ENCODE measurements at regions not wholly inside any gene's neighbourhood (a gene's known extent, or its start where the extent isn't known, plus 50 kb on each side); places are given as distances from the start of the nearest gene placed in this dataset.

GRCh38 chrX:112306027-112306426, 223.5 kb upstream of the TRPC5 start:
- TF ChIP-seq CTCF (conservative IDR thresholded peaks at IDR 0.05; ENCODE audit: low read depth, low read length) = no peak
- DNase-seq (ENCODE audit: low read depth) = no peak

GRCh38 chrX:112279940-112280339, 197.4 kb upstream of the TRPC5 start:
- TF ChIP-seq CTCF (conservative IDR thresholded peaks at IDR 0.05; ENCODE audit: low read depth, low read length) = no peak
- no peak for DNase-seq (ENCODE audit: low read depth)
- H3K4me3 ChIP-seq (ENCODE audit: low read depth, low read length) = no peak overlapping the region

More at GRCh38 chrX:112306027-112306426, 223.5 kb upstream of the TRPC5 start:
- H3K4me3 ChIP-seq (ENCODE audit: low read depth, low read length) = no peak overlapping the region

- TF ChIP-seq CTCF (conservative IDR thresholded peaks at IDR 0.05; ENCODE audit: low read depth, low read length) = no peak
- H3K4me3 ChIP-seq (ENCODE audit: low read depth, low read length) = no peak overlapping the region
Observed at GRCh38 chrX:112270991-112271390, 188.4 kb upstream of the TRPC5 start.

GRCh38 chrX:112266136-112266535, 183.6 kb upstream of the TRPC5 start:
- no peak for DNase-seq (ENCODE audit: low read depth)
- no peak overlapping the region for H3K4me3 ChIP-seq (ENCODE audit: low read depth, low read length)
- TF ChIP-seq CTCF (conservative IDR thresholded peaks at IDR 0.05; ENCODE audit: low read depth, low read length) = no peak

More at GRCh38 chrX:112270991-112271390, 188.4 kb upstream of the TRPC5 start:
- DNase-seq (ENCODE audit: low read depth) = no peak

- no peak for DNase-seq (ENCODE audit: low read depth)
- TF ChIP-seq CTCF (conservative IDR thresholded peaks at IDR 0.05; ENCODE audit: low read depth, low read length) = no peak
- H3K4me3 ChIP-seq (ENCODE audit: low read depth, low read length) = no peak overlapping the region
Observed at GRCh38 chrX:112259375-112259774, 176.8 kb upstream of the TRPC5 start.

GRCh38 chrX:112254896-112255295, 172.3 kb upstream of the TRPC5 start:
- no peak for TF ChIP-seq CTCF (conservative IDR thresholded peaks at IDR 0.05; ENCODE audit: low read depth, low read length)
- no peak for DNase-seq (ENCODE audit: low read depth)
- no peak overlapping the region for H3K4me3 ChIP-seq (ENCODE audit: low read depth, low read length)

GRCh38 chrX:112247714-112248113, 165.1 kb upstream of the TRPC5 start:
- H3K4me3 ChIP-seq (ENCODE audit: low read depth, low read length) = no peak overlapping the region
- TF ChIP-seq CTCF (conservative IDR thresholded peaks at IDR 0.05; ENCODE audit: low read depth, low read length) = no peak
- no peak for DNase-seq (ENCODE audit: low read depth)
